GM18505 (cell line): ENCODE measurements at regions not wholly inside any gene's neighbourhood (a gene's known extent, or its start where the extent isn't known, plus 50 kb on each side); places are given as distances from the start of the nearest gene placed in this dataset.

Source experiments
- ATAC-seq: cut with Tn5 transposase; IDR thresholded peaks from one replicate; pipeline ENCODE4 v1.9.1; 2021; ENCODE audit not compliant: unreplicated experiment
- POLR2A ChIP-seq: IDR thresholded peaks from 4 replicates; pipeline ENCODE4 v1.6.1; 2011; ENCODE audit warnings: borderline replicate concordance; ENCODE audit not compliant: insufficient read depth, insufficient read length; ENCODE audit errors: extremely low read depth

GRCh38 chr6:134523903-134524650 is 206.2 kb upstream of the SGK1 start:
- no peak for ATAC-seq
- no peak for TF ChIP-seq POLR2A

- TF ChIP-seq POLR2A, result no peak
- no peak for ATAC-seq
Observed at GRCh38 chr6:134523051-134523450, 205.1 kb upstream of the SGK1 start.

GRCh38 chr6:134521116-134521501 is 203.2 kb upstream of the SGK1 start:
- no peak for TF ChIP-seq POLR2A

GRCh38 chr6:134520181-134521115 is 202.5 kb upstream of the SGK1 start:
- ATAC-seq, result no peak

More at GRCh38 chr6:134521116-134521501, 203.2 kb upstream of the SGK1 start:
- no peak for ATAC-seq

GRCh38 chr6:134519465-134519864 is 201.6 kb upstream of the SGK1 start:
- no peak for TF ChIP-seq POLR2A
- ATAC-seq, result no peak

More at GRCh38 chr6:134520181-134521115, 202.5 kb upstream of the SGK1 start:
- TF ChIP-seq POLR2A, result no peak

GRCh38 chr6:134517868-134518267 is 200.0 kb upstream of the SGK1 start:
- TF ChIP-seq POLR2A, result no peak

GRCh38 chr6:134517145-134517658 is 199.3 kb upstream of the SGK1 start:
- no peak for TF ChIP-seq POLR2A
- no peak for ATAC-seq

More at GRCh38 chr6:134517868-134518267, 200.0 kb upstream of the SGK1 start:
- no peak for ATAC-seq

- TF ChIP-seq POLR2A, result no peak
- ATAC-seq, result no peak
Observed at GRCh38 chr6:134516582-134516981, 198.7 kb upstream of the SGK1 start.

- TF ChIP-seq POLR2A, result no peak
- no peak for ATAC-seq
Observed at GRCh38 chr6:134515986-134516385, 198.1 kb upstream of the SGK1 start.

GRCh38 chr6:134512981-134513391 is 195.1 kb upstream of the SGK1 start:
- no peak for TF ChIP-seq POLR2A
- no peak for ATAC-seq

GRCh38 chr6:134511984-134512683 is 194.2 kb upstream of the SGK1 start:
- TF ChIP-seq POLR2A, result no peak
- no peak for ATAC-seq

- ATAC-seq, result no peak
- TF ChIP-seq POLR2A, result no peak
Observed at GRCh38 chr6:134510920-134511319, 193.0 kb upstream of the SGK1 start.

- no peak for ATAC-seq
- TF ChIP-seq POLR2A, result no peak
Observed at GRCh38 chr6:134510142-134510541, 192.2 kb upstream of the SGK1 start.
